ENCODE measurements at regions not wholly inside any gene's neighbourhood (a gene's known extent, or its start where the extent isn't known, plus 50 kb on each side); places are given as distances from the start of the nearest gene placed in this dataset.

DNA sequence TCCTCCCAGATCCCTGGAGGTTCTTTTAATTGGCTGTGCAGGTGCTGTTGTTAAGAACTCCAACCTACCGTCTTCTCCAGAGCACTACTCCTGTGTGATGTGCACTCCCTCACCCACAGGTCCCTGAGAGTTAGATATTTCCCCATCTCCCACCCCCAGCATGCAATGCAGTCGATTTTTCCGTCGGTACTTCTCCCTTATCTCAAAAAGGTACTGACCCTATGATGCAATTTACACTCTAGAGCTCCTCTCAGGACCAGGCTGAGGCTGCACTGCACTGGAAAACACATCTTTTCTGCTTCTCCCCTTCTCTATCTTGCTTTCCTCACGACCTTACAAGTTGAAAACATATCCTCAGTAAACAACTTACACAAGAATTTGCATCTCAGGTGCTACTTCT is 312.4 kb upstream of the TBX3 start:
- no peak for DNase-seq

DNA sequence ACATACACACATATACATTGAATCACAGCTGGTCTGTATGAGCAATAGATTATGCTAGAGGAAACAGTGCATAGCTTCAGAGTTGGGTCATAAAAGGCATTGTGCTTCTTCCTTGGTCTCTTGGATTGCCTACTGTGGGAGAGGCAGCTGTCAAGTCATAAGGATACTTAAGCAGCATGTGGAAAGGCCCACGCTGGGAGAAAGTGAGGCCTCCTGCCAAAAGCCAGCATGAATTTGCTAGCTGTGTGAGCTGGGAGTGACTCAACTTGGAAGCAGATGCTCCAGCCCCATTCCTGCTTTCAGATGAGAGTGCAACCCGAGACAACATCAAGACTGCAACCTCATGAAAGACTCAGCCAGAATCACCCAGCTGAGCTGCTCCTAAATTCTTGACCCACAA is 311.9 kb upstream of the TBX3 start:
- no peak for DNase-seq

DNA sequence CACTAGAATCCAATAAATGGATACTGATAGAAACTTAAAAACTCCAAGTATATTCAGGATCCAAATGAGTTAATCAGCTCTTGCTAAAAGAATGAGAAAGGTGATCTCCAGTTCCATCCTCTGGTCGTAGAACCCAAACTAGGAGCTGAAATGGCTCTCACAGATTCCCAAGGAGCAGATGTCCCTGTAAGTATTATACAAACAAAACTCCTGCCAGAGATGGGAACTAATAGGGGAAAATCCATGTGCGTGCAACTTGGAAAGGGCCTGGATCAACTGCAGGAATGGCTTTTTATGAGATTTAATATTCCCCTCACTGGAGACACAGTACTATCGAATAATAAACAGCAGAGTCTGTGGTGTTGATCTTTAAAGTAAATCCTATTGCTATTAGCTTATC is 309.2 kb upstream of the TBX3 start:
- DNase-seq, result no peak

DNA sequence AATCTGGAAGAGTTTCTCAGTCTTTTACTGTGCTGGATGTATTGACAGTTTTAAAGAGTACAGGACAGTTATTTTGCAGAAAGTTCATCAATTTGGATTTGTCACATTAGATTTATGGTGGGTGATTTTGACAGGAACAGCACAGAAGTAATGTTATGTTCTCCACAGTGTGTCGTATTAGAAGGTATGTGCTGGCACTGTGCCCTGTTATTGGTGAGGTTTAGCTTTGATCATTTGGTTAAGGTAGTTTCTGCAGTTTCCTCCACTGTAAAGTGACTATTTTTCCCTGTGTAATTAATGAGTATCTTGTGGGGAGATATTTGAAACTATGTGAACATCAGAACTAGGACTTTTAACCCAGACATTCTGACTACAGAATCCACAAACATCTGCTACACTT is 308.5 kb upstream of the TBX3 start:
- no peak for DNase-seq

DNA sequence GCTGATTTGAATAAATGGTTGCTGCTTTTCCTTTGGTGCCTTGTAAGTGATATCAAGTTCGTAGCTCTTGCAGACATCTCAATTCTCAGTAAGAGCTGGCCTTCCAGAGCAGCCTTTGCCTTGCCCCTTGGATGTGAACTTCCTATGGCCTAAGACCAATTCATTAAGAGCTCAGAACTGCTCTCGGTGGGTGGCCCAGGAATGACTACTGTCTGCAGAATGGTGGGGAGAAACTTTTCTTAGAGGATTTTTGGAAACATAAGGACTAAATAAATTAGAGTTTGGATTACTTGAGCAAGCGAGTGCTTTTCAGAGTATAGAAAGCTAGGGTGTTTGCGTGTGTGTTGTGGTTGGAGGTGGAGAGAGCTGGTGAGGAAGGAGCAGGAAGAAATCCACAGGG is 306.4 kb upstream of the TBX3 start:
- DNase-seq, result no peak

DNA sequence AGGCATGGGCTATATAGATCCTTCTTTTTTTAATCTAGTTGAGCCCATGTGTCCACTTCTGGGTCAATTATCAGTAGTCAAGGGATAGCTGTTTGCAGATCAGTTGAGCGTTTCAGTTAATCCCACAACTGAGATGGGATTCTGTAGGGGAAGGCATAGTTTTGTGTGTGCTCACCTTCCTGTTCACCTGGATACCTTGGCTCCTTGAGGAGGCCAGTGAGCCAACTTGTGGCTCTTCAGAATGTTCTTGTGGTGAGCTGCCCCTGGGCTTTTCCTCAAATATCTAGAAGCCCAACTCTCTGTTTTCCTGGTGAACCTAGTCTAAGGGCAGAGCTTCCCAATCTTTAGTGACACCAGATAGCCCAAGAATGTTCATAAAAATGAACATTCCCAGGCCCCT is 302.9 kb upstream of the TBX3 start:
- DNase-seq, result no peak

DNA sequence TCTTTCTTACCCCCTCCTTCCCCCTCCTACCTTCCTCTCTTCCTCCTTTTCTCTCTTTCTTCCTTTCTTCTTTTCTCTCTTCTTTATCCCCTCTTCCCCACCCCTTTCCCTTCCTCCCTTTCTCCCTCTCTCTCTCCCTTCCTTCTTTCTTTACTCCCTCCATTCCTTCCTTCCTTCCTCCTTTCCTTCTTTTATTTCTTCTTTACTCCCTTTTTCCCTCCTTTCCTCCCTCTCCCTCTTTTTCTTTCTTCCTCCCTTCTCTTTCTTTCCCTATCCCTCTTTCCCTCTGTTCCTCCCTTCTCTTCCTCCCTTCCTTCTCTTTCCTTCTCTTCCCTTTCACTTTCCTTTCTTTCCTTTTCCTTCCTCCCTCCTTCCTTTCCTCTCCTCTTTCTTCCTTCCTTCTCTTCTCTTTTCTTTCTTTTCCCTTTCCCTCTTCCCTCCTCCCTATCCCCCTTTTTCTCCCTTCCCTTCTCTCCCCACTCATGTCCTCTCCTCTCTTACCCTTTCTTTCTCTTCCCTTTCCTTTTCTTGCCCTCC is 302.3 kb upstream of the TBX3 start:
- no peak for DNase-seq

DNA sequence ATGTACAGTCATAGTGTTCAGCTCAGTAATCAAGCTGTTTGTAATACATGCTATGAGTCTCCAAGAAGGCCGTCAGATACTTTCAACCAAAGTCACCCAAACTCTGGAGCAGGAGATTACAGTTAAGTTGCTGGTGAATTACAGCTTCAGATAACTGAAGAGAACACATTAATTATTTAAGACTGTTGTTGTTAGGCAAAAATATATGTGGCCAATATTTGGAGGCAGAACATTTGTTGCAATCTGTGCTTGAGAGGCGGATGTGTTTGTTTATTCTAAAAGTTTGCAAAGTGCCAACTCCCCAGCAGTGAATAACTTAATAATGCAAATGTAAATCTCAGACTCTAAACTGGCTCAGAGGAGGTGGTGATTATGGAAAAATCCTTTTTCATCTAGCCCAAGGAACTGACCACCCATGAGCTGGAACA is 300.7 kb upstream of the TBX3 start:
- DNase-seq, result no peak

DNA sequence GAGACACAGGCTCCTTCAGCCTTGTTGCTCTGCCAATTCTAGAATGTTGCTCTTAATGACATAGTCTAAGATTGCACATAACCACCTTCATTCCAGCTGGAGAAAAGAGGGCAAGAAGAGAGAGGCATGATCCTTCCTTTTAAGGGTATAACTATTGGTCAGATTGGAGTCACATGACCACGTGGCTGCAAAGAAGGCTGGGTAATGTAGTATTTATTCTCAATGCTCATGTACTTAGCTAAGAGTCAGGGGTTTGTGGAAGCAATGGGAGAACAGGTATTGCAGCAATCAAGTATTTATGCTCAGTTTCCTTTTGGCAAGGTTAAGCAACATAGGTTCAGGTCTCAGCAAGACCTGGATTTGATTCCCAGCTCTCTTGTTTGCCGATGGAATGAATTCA is 298.8 kb upstream of the TBX3 start:
- no peak for DNase-seq

DNA sequence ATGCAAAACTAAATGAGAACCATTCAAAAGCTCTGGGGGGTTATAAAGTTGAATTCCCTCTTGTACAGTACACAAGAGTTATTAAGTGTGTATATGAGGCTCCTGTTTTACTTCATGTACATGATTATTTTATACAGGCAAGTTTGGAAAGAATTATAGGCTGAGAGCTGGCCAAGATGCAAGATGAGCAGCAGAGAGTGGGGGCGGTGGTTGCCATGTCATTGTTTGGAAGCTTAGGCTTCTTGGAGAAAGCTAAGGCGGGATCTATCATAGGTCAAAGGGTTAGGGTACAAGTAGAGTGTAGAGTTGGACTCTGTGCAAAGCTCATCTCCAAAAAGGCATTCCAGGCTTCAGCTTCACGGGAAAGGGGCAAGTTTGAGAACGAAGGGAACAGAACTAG is 297.1 kb upstream of the TBX3 start:
- DNase-seq, result no peak

DNA sequence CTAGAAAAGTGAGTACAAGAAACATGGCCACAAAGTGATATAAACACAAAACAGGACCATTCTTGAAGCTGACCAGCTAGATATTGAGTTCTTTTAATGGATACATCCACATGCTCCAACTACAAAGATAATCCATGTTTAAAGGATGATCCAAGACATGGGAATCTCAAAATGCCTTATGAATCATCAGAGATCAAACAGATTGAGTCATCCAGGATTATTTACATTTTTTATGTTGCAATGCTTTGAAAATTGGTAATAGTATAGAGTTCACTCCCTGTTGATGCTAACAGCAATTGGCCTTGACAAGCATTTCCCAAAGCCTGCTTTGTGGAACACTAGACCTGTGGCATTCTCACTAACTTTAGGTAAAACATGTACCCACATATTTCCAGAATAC is 293.0 kb upstream of the TBX3 start:
- no peak for DNase-seq

DNA sequence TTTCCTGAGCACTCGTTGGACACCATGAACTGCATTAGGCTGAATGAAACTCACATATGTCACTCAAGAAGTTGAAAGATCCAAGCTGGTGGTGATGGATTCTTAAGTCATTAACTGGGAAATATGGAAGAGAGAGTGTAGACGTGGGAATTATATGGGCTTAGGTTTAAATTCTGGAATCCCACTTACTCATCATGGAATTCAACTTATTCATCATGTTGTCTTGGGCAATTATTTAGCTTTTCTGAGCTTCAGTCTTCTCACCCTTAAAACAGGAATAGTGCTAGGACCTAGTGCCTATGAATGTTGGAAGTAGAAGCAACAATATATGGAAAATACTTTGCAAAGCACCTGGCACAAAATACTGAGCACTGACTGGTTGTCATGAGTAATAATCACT is 292.4 kb upstream of the TBX3 start:
- DNase-seq, result no peak

DNA sequence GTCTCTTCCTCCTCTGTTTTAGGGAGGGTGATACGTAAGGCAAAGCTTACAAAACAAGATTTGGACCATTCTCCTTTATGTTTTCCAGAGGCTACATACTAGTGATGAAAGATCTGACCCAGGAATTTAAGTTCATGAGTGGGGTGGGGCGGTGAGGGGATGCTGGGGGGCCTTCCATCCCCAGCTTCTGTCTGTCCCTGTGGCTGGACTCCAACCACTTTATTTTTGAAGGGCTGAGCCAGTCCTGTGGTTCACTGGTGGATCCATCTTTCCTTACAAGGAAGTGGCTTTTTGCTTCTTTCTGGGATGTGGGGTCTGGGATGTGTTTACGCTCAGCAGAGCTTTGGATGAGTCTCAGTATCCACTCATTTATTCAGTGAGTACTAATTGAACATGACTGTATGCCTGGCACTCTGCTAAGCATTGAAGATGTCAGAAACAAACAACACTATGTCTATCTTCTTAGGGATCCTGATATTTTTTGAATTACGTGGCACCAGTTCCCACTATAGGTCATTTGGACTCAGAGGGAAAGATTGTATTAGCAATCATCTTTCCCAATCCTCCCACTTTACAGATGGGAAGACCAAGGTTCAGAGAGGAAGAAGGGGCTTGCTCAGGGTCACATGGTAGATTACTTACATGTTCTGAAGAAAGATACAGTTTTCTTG is 291.8 kb upstream of the TBX3 start:
- DNase-seq, result no peak

DNA sequence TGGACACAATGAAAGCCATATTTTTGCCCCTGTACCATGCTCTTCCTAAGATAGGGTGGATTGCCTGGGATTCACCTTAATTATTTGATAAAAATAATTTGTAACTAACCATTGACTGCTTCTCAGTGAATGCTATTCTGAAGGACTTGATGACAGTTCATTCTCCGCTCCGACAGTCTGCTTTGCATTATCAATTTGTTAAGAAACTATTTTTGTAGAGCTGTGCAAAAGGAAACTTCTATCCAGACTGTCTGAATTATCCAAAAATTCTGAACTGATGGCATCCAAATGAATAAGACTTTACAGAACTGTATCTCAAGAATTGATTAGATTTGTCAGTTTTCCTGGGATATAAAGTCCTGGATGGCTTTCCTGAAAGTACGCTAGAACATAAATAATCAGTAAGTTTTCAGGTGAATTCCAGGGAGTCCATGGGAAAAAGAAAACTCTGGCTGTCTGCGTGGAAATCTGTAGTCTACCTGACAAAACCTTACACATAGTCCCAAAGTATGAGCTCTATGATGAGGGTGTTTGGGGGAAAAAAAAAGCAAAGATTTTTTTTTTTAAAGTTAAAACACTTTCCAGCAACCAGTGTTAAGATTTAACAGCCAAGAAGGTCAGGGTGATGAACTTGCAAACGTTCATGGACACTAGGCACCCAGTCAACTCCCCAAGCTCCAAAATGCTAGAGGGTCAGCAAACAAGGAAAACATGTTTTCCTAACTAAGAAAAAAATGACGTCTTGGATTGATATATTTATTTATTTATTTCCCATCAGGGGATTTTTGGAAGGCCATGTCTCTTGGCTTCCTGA is 291.1 kb upstream of the TBX3 start:
- no peak for DNase-seq

DNA sequence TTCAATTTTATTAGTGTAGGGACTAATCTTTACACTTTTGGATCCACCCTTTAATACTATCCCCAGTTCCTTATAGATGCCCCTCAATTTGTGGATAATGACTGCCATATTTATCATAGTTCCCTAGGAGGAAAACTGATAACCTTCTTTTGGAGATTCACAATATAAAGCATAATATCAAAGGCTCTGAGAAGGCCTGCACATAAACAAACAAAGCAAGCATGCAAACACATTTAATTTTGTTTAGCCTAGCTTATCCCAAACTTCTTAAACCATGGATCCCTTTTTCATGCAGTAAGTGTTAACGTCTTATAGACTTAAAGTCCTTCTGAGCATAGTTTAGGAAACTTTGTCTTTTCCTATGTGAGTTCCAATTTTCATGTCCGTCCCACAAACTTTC is 290.4 kb upstream of the TBX3 start:
- no peak for DNase-seq

DNA sequence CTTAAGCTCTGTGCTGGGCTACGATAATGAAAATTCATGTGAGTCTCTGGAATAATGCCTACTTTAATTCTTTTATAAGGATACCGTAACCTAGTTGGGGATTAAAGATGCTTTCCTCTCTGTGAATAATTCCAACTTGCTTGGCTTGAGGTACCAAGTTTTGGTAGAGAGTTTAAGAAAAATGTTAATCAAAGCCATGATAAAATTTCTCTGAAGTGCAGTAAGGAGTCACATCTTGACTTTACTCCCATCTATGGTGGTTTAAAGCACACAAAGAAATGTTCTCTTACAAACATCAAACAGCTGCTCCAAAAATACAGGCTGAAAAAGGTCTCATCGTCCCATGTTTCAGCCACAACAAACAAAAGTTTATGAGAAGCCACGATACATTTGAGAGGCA is 284.8 kb upstream of the TBX3 start:
- no peak for DNase-seq

DNA sequence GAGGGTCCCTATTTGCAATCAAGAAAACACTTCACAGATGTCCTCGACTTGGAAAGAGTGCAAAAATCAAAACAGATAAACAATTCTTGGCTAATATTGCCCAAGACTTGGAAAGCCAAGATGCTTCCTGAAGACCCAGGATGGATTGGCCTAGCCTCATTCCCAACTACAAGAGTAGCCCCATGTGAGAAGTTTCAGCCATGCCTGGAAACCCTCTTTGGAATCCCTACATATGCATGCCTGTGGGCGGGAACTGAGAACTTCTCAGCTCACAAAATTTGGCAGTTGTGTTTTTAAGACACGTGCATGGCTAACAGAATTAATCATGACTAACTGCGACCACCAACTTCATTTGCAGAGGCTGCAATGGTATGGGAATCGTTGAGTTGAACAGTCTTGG is 283.2 kb upstream of the TBX3 start:
- DNase-seq, result no peak

DNA sequence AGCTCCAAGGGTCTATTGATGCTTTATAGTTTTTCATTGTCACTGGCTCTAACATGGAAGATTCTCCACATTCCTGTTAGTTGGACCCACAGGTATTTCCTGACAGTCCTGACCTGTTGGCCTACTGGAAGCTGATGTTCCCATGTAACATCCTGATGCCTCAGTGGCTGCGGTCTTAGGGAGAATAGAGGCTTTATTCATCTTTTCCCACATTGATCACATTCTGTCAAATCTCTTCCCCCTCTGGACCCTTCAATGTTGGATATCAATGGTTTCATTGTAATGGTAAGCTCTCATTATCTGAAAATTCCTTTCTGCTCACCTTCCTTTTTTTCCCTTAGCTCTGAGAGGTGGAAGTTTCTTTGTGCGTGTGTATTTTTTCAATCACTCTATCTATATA is 280.9 kb upstream of the TBX3 start:
- DNase-seq, result no peak

DNA sequence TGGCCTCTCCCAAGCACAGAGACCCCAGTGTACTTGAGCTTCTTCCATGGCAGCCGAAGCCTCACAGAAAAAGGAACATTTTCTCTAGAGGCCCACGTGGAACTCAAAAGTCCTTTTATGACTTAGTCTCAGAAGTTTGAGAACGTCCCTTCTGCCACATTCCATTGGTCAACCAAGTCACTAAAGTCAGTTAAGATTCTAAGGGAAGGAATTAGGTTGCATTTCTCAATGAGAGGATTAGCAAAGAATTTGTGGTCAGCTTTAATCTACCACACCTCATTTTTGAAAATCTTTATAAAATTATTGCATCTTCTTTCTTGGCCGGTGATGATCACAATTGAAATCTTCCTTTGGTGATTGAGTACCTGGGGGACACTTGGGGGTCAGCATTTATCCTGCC is 279.9 kb upstream of the TBX3 start:
- no peak for DNase-seq

DNA sequence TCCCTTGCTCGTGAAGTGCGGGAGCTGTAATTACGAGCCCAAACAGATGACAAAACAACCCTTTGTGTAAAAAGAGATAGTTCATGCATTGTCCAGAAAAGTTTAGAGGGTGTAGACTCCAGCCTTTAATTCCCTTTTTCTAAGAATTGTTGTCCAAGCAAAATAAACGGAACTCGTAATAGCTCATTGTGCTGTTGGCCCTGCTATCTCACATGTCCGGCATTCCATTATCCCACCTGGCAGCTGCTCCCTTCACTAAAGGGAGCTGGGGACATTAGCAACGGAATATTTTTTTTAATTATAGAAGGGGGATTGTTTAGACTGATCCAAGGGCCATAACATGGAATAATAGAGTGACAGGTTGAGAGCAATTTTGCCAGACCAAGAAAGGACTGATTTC is 277.5 kb upstream of the TBX3 start:
- no peak for DNase-seq

DNA sequence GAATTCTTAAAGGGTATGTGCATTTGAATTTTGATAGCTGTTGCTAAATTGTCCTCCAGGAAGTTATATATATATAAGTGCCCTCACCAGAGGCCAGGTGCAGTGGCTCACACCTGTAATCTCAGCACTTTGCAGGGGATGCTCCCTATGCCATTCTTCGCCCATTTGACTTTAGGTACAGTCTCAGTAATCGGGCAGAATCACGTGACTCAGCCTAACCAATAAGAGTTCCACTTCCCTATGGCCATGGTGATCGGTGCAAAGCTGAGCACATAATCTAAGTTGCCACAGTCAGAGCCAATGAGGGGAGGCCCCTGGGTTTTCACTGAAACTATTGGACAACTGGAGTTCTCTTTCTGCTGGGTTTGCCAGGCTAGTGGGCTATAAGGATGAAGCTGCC is 274.6 kb upstream of the TBX3 start:
- no peak for DNase-seq

DNA sequence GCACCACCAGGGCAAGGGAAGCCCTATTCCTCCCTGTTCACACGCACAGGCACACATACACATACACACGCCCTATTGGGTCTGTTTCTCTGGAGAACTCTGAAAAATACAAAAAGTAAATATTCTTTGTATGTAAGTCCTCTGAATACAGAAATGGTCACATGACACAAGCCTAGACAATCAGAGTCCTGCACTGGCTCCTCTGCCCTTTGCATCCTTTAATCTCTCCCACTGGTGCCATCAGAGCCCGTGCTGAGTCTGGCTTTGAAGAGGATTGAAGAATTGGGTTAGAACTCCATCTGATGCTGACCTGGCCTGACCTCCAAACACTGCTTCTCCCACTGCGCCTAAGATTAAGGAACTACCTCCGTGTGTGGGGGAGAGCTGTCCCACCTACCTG is 273.2 kb upstream of the TBX3 start:
- no peak for DNase-seq

DNA sequence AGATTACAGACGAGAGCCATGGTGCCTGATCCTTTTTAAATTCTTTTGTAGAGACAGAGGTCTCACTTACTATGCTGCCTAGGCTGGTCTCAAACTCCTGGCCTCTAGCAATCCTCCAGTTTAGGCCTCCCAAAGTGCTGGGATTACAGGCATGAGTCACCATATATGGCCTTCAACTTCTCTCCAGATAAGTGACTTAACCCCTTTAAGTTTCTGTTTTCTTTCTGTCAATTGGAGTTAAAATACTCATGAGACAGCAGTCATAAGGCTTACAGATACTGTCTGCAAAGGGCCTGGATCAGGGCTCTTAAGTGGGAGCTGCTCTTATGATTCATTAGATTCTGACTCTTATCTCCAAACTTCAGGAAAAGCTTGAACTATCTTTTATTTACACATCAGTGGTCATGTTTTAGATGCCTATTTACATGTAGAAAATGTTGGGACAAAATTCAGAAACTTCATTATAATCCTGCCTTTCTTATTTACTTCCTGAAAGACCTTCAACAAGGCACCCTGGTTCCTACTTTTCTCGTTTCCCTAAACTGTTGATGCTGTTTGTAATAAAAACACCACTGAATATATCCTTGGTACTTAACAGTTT is 271.5 kb upstream of the TBX3 start:
- no peak for DNase-seq

DNA sequence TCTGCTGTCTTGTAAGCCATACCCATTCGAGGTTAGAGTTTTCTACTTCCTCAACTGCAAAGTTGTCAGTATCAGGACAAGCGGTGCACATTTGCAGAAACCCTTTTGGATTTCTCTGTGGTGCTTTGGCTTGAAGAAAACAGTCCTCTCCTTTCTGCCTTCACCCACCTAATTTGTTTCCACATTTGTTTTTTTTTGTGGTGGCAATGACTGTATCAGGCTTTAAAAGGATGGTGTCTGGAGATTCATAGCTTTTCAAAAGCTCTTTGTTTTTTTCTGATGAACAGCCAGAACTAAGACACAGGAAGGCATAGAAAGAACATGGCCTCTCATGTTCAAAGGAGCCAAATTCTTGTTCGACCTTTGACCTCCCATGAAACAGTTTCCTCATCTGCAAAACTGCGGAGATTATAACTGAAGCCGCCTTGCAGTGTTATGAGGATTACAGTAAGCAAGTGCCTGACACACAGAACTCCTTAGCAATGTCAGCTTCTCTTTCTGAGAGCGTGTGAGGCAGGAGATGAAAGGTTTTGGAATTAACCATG is 270.6 kb upstream of the TBX3 start:
- DNase-seq, result no peak
